ENCODE measurements at regions not wholly inside any gene's neighbourhood (a gene's known extent, or its start where the extent isn't known, plus 50 kb on each side); places are given as distances from the start of the nearest gene placed in this dataset.

DNA sequence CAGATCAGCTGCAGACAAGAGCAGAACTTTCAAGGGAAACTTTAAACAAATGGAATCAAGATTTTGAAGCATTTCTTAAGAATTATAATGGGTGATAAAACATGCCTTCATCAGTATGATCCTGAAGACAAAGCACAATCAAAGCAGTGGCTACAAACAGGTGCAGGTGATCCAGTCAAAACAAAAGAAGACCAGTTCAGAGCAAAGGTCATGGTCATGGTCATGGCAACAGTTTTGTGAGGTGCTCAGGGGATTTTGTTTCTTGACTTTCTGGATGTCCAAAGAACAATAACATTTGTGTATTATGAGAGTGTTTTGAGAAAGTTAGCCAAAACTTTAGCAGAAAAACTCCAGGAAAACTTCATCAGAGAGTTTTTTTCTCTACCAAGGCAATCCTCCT lies 681.7 kb upstream of the PTBP2 start:
- no peak for DNase-seq
- H3K27ac Mint-ChIP-seq, result no peak overlapping the region
- peaks cover 4% of the 10 kb centered on the region for H3K9me3 Mint-ChIP-seq
- ChIA-PET POLR2A (no interaction called here), CTCF (no interaction called here)
- H3K27me3 Mint-ChIP-seq, result no peaks in the 10 kb centered on the region
- H3K4me1 Mint-ChIP-seq, result no peaks in the 10 kb centered on the region
- H3K4me3 Mint-ChIP-seq, result no peak overlapping the region
- H3K36me3 Mint-ChIP-seq (ENCODE audit: low read depth), result no peaks in the 10 kb centered on the region

- Mint-ChIP-seq H3K27me3 (no peaks in the 10 kb centered on the region), H3K9me3 (peaks cover 2% of the 10 kb centered on the region), H3K4me1 (no peaks in the 10 kb centered on the region), H3K27ac (no peak overlapping the region), H3K36me3 (ENCODE audit: low read depth) (no peaks in the 10 kb centered on the region), H3K4me3 (no peak overlapping the region)
- DNase-seq, result no peak
- ChIA-PET POLR2A (no interaction called here), CTCF (no interaction called here)
These were observed 680.1 kb upstream of the PTBP2 start for GRCh38 chr1:96041470-96041869.

GRCh38 chr1:96048572-96049212 lies 672.9 kb upstream of the PTBP2 start:
- H3K27ac Mint-ChIP-seq, result no peak overlapping the region
- POLR2A ChIA-PET, result no interaction called here
- H3K4me1 Mint-ChIP-seq, result no peaks in the 10 kb centered on the region
- H3K9me3 Mint-ChIP-seq, result no peaks in the 10 kb centered on the region
- no peak overlapping the region for H3K4me3 Mint-ChIP-seq
- CTCF ChIA-PET, result no interaction called here
- no peaks in the 10 kb centered on the region for H3K36me3 Mint-ChIP-seq (ENCODE audit: low read depth)
- DNase-seq, result no peak
- no peaks in the 10 kb centered on the region for H3K27me3 Mint-ChIP-seq

DNA sequence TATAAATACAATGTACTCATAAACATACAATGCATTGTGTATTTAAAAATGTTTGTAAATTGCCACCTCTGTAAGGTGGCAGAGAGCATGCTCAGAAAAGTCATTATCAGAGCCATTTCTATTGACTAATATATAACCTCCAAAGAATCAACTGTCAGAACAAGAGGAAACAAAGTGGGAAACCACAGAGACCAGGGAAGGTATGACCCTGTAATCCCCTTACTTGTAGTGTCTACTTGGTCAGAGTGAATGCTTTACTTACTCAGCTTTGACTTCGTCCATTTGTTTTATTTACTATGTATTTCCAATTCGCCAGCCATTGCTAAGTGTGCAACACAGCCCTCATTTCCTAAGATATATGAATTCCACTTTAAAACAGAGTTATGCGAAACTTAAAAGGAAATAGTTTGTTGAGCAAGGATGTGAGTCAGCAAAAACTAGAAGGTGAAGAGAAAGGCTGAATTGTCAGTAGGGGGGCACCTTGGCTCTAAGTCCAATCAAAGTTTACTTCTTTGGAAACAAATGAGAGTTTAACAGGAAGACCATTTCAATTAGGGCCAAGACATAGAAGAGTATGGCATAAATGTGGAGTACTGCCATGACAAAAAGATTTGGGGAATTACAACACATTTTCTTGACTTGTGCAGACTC lies 671.7 kb upstream of the PTBP2 start:
- H3K36me3 Mint-ChIP-seq (ENCODE audit: low read depth), result no peaks in the 10 kb centered on the region
- no peak for DNase-seq
- no peaks in the 10 kb centered on the region for H3K4me1 Mint-ChIP-seq
- no peaks in the 10 kb centered on the region for H3K27me3 Mint-ChIP-seq
- no peak overlapping the region for H3K27ac Mint-ChIP-seq
- POLR2A ChIA-PET, result no interaction called here
- CTCF ChIA-PET, result no interaction called here
- H3K9me3 Mint-ChIP-seq, result peaks cover 3% of the 10 kb centered on the region
- H3K4me3 Mint-ChIP-seq, result no peak overlapping the region

DNA sequence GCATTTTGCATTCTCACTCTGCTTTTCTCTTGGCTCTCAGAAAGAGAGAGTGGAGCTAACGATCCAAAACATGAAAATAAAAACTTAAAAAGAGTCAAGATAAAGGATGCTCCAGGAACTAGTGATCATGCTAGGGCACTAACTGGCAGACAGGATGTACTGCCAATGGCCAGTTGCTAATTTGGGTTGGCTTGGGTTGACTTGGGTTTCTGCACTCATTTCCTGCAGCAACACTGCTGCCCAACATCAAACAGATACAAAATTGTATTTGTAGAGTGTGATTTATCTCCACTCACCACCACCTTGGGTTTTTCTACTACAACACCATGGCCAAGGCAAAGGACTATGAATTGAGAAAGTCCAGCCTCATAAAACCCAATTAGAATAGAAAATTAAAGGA lies 662.3 kb upstream of the PTBP2 start:
- H3K36me3 Mint-ChIP-seq (ENCODE audit: low read depth), result no peaks in the 10 kb centered on the region
- peaks cover 9% of the 10 kb centered on the region for H3K9me3 Mint-ChIP-seq
- ChIA-PET CTCF (no interaction called here), POLR2A (no interaction called here)
- DNase-seq, result no peak
- H3K27me3 Mint-ChIP-seq, result no peaks in the 10 kb centered on the region
- H3K27ac Mint-ChIP-seq, result no peak overlapping the region
- no peaks in the 10 kb centered on the region for H3K4me1 Mint-ChIP-seq
- no peak overlapping the region for H3K4me3 Mint-ChIP-seq

GRCh38 chr1:96059736-96060135 lies 661.8 kb upstream of the PTBP2 start:
- Mint-ChIP-seq H3K4me3 (no peak overlapping the region), H3K27me3 (no peaks in the 10 kb centered on the region), H3K4me1 (no peaks in the 10 kb centered on the region), H3K27ac (no peak overlapping the region), H3K9me3 (peaks cover 7% of the 10 kb centered on the region), H3K36me3 (ENCODE audit: low read depth) (no peaks in the 10 kb centered on the region)
- POLR2A ChIA-PET, result no interaction called here
- CTCF ChIA-PET, result no interaction called here
- no peak for DNase-seq

GRCh38 chr1:96060621-96061020 lies 661.0 kb upstream of the PTBP2 start:
- CTCF ChIA-PET, result no interaction called here
- Mint-ChIP-seq H3K27me3 (no peaks in the 10 kb centered on the region), H3K9me3 (peaks cover 5% of the 10 kb centered on the region), H3K27ac (no peak overlapping the region), H3K36me3 (ENCODE audit: low read depth) (no peaks in the 10 kb centered on the region), H3K4me1 (no peaks in the 10 kb centered on the region), H3K4me3 (no peak overlapping the region)
- DNase-seq, result no peak
- POLR2A ChIA-PET, result no interaction called here

- DNase-seq, result no peak
- ChIA-PET CTCF (no interaction called here), POLR2A (no interaction called here)
- Mint-ChIP-seq H3K36me3 (ENCODE audit: low read depth) (no peaks in the 10 kb centered on the region), H3K27me3 (no peaks in the 10 kb centered on the region), H3K27ac (no peak overlapping the region), H3K9me3 (peaks cover 4% of the 10 kb centered on the region), H3K4me3 (no peak overlapping the region), H3K4me1 (no peaks in the 10 kb centered on the region)
These were observed 649.6 kb upstream of the PTBP2 start for GRCh38 chr1:96072021-96072420.

- Mint-ChIP-seq H3K4me1 (no peaks in the 10 kb centered on the region), H3K27ac (no peak overlapping the region), H3K36me3 (ENCODE audit: low read depth) (no peaks in the 10 kb centered on the region), H3K9me3 (peaks cover 4% of the 10 kb centered on the region), H3K27me3 (no peaks in the 10 kb centered on the region), H3K4me3 (no peak overlapping the region)
- ChIA-PET POLR2A (no interaction called here), CTCF (no interaction called here)
- no peak for DNase-seq
These were observed 648.5 kb upstream of the PTBP2 start for GRCh38 chr1:96073100-96073499.

GRCh38 chr1:96074422-96074821 lies 647.2 kb upstream of the PTBP2 start:
- CTCF ChIA-PET, result no interaction called here
- no peak for DNase-seq
- POLR2A ChIA-PET, result no interaction called here
- Mint-ChIP-seq H3K4me1 (no peaks in the 10 kb centered on the region), H3K4me3 (no peak overlapping the region), H3K27me3 (no peaks in the 10 kb centered on the region), H3K36me3 (ENCODE audit: low read depth) (no peaks in the 10 kb centered on the region), H3K27ac (no peak overlapping the region), H3K9me3 (peaks cover 8% of the 10 kb centered on the region)

DNA sequence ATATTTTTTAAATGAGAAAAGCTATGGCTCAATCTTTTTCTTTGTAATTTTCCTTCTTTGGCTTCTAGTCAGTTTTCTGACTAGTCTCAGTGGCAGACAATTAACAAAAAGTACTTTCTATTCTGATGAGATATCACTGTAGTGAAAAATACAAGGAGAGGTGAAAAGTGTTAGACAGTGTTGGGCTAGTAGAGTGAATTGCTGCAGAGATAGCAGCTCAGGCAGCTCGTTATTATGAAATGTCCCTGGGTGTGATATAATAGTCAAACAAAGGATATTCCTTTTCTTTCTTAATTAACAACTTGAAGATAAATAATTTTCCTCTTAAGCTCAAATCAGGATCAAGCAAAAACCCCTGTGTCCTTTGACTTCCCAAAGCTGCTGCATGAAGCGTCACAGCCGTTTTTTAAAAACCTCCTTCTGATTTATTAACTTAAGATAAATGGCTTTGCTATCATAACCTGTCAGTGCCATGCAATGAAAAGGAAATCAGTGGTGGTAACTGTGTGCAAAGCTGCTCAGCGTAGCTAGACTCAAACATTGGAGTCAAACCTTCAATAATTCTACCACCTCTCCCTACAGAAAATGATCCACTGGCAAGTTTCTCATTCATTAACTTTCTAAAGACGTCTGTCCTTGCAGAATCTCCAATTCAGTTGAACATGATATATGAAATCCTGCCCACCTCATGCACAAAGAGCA lies 646.6 kb upstream of the PTBP2 start:
- H3K4me3 Mint-ChIP-seq, result no peak overlapping the region
- ChIA-PET CTCF (no interaction called here), POLR2A (no interaction called here)
- no peak overlapping the region for H3K27ac Mint-ChIP-seq
- no peaks in the 10 kb centered on the region for H3K4me1 Mint-ChIP-seq
- peaks cover 8% of the 10 kb centered on the region for H3K9me3 Mint-ChIP-seq
- DNase-seq, result no peak
- H3K36me3 Mint-ChIP-seq (ENCODE audit: low read depth), result no peaks in the 10 kb centered on the region
- no peaks in the 10 kb centered on the region for H3K27me3 Mint-ChIP-seq

DNA sequence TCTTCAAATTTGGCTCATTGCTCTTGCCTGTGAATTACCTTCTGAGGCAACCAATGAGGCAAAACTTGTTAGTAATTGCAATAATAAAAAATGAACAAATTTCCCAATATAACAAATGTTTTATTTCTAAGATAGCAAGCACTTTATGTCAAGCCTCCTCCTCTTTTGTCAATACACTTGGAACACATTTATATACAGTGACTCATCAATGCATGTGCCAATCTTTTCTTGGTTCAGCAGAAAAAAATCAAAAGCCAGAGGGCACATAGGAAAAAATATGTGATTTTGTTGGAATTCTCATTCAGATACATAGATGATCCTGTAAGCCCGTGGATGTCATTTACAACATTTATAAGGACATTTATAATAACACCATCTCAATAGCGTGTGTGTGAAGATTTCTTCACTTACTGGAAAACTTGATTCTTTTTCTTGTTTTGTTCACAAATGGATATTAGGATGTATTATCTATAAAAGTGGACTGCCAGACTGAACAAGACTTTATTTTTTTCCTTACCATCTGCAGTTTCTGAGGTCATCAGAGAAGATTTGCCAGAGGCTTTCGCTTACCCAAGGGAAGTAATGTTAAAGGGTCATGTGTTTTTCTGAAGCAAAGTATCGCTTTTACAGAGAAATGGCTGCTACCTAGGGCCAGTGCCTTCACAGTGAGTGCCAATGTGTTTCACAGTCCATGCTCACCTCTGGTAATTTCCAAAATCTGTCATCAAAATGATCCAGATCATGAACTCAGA lies 645.7 kb upstream of the PTBP2 start:
- no peaks in the 10 kb centered on the region for H3K27me3 Mint-ChIP-seq

DNA sequence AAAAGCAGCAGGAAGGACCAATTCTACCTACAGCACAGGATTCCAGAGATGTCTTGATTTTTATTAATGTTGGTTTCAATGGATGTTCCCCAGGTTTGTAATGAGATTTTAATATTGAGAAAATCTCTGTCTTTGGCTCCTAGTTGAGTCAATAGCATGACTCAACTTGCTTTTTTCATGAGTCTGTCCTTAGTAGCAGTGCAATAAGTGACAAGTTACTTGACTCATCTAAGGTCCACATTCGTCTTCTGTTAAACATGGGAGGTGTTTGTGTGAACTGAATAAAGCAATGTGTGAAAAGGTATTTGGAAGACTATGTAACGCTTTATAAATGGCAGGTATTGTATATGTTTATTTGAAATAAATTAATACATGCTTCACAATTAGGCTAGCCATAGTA lies 645.0 kb upstream of the PTBP2 start:
- DNase-seq, result no peak
- no peaks in the 10 kb centered on the region for H3K36me3 Mint-ChIP-seq (ENCODE audit: low read depth)
- H3K9me3 Mint-ChIP-seq, result peaks cover 6% of the 10 kb centered on the region
- no peaks in the 10 kb centered on the region for H3K4me1 Mint-ChIP-seq
- H3K4me3 Mint-ChIP-seq, result no peak overlapping the region
- H3K27ac Mint-ChIP-seq, result no peak overlapping the region
- ChIA-PET POLR2A (no interaction called here), CTCF (no interaction called here)
- H3K27me3 Mint-ChIP-seq, result no peaks in the 10 kb centered on the region

More for the DNA sequence above, 645.7 kb upstream of the PTBP2 start:
- Mint-ChIP-seq H3K36me3 (ENCODE audit: low read depth) (no peaks in the 10 kb centered on the region), H3K27ac (no peak overlapping the region), H3K4me1 (no peaks in the 10 kb centered on the region), H3K9me3 (peaks cover 8% of the 10 kb centered on the region), H3K4me3 (no peak overlapping the region)
- POLR2A ChIA-PET, result no interaction called here
- CTCF ChIA-PET, result no interaction called here
- no peak for DNase-seq

- H3K36me3 Mint-ChIP-seq (ENCODE audit: low read depth), result no peaks in the 10 kb centered on the region
- no peak overlapping the region for H3K4me3 Mint-ChIP-seq
- ChIA-PET CTCF (no interaction called here), POLR2A (no interaction called here)
- peaks cover 4% of the 10 kb centered on the region for H3K9me3 Mint-ChIP-seq
- no peaks in the 10 kb centered on the region for H3K4me1 Mint-ChIP-seq
- no peak overlapping the region for H3K27ac Mint-ChIP-seq
- H3K27me3 Mint-ChIP-seq, result no peaks in the 10 kb centered on the region
- no peak for DNase-seq
These were observed 642.0 kb upstream of the PTBP2 start for GRCh38 chr1:96079581-96079980.
